Femur (tissue), 1 donor: ENCODE measurements at regions not wholly inside any gene's neighbourhood (a gene's known extent, or its start where the extent isn't known, plus 50 kb on each side); places are given as distances from the start of the nearest gene placed in this dataset.

Experiments
- DNase-seq: peaks from one replicate; pipeline ENCODE4 v3.0.0-alpha.2; 2017

GRCh38 chr2:181771356-181771755 is 91.0 kb upstream of the NEUROD1 start:
- no peak for DNase-seq

- DNase-seq: no peak
Measured at GRCh38 chr2:181772334-181772733, 92.0 kb upstream of the NEUROD1 start.

- no peak for DNase-seq
Measured at GRCh38 chr2:181772777-181773176, 92.5 kb upstream of the NEUROD1 start.

GRCh38 chr2:181774685-181775084 is 94.4 kb upstream of the NEUROD1 start:
- no peak for DNase-seq

DNA sequence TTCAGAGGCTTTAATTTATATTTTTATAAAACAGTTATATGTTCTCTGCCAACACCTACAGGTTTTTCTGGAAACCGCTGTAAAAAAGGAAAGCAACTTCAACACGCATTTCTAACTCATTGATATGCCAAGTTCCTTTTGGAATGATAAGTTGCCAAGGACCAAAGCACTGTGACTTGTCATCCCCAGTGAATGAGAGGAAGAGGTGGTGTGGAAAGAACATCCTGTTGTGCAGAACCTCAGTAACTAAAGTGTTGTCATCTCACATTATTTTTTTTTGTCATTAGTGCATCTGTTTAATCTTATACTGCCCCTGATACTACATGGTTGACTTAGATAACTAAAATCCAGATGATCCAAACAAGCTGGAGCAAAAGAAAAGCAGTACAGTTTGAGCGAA is 96.0 kb upstream of the NEUROD1 start:
- no peak for DNase-seq

GRCh38 chr2:181777734-181778133 is 97.4 kb upstream of the NEUROD1 start:
- DNase-seq: no peak

DNA sequence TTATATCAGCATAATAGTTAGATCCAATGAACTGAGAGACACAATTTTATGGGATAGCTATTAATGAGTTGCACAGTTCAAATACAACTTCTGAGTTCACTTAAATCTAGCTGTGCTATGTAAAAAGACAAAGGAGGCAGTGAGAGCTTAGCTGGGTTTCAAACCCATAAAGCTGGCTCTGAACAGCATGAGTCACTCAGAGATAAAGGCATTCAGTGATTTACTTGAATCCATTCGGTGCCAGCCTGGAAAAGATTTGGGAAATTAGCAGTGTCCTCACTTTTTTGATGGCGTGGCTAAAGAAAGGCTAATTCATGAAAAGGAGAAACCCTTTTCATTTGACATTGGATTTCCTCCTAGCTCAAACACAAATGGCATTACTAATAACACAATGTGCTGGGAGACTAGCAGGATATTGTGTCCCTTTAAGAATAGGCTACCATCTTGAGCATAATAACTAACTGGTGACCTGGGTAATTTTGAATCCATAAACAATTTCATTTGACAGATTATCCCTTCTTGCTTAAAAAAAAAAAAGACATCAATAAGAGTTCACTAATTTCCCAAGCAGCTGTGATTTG is 98.4 kb upstream of the NEUROD1 start:
- DNase-seq: no peak

- no peak for DNase-seq
Measured at GRCh38 chr2:181779288-181780021, 99.1 kb upstream of the NEUROD1 start.

GRCh38 chr2:181780047-181780651 is 99.8 kb upstream of the NEUROD1 start:
- peak; percentile 24 for DNase-seq

DNA sequence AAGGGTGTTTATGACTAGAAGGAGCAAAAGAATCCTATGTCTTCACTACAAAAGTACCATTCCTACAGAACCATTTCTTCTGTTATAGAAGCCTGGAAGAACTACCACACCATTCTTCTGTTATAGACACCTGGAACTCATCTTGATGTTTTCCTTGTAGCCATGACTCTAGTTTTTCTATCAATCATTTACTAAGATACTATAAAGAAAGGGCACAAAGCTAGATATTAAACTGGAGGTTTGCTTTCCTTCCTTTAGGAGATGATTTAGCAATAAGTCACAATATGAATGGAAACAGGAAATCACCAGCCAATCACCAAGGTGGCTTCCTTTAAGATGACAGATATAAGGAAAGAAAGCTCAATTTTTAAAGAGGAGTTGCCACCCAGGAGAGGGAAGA is 100.3 kb upstream of the NEUROD1 start:
- no peak for DNase-seq

GRCh38 chr2:181781078-181781786 is 100.9 kb upstream of the NEUROD1 start:
- no peak for DNase-seq

- DNase-seq: no peak
Measured at GRCh38 chr2:181782660-181783059, 102.3 kb upstream of the NEUROD1 start.

GRCh38 chr2:181784556-181784955 is 104.2 kb upstream of the NEUROD1 start:
- no peak for DNase-seq

- no peak for DNase-seq
Measured at GRCh38 chr2:181785691-181786344, 105.5 kb upstream of the NEUROD1 start.

GRCh38 chr2:181786371-181787228 is 104.9 kb upstream of the ITPRID2 start:
- DNase-seq: no peak

DNA sequence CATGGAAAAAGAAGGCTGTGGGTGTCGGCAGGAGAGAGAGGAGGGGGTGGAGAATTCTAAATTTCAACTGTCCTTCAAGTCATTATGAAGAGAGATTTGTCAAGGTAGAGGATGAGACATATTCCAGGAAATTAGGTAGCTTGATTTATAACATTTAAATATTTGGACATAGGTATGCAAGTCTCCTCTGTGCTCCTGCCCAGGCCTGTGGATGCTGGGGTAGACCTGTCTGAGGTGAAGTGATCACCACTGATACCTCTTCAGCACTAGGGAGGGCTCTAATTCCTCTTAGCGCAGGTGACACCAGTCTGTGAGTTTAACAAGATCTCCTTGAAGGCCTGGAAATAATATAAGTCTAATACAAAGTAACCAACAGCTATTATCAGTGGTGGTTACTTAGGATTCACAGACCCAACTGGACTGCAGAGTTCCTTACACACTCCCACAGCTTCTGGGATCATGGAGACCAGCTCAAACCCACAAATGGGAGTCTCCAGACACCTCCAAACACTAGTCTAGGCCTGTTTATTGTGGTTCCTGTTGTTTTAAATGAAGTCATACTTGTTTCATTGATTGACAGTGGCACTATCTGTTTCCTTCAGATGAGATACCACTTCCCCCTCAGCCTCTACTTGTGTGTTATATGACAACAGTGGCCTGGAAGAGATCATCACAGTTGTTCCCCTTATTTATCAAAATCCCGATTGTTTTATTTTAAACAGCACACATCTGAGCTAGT is 104.1 kb upstream of the ITPRID2 start:
- DNase-seq: no peak

- no peak for DNase-seq
Measured at GRCh38 chr2:181788897-181789555, 102.5 kb upstream of the ITPRID2 start.

- DNase-seq: no peak
Measured at GRCh38 chr2:181789827-181790448, 101.6 kb upstream of the ITPRID2 start.

- no peak for DNase-seq
Measured at GRCh38 chr2:181790716-181791649, 100.5 kb upstream of the ITPRID2 start.
